22Rv1 (cell line): ENCODE measurements at regions not wholly inside any gene's neighbourhood (a gene's known extent, or its start where the extent isn't known, plus 50 kb on each side); places are given as distances from the start of the nearest gene placed in this dataset.

Experiments
- ZFX ChIP-seq: fragments of 450-650 bp; IDR thresholded peaks from 2 replicates; pipeline ENCODE4 v1.6.1; 2017; ENCODE audit warnings: antibody characterized with exemption, borderline replicate concordance
- TF ChIP-seq, protein P1 (sequence below): fragments of 450-650 bp; IDR thresholded peaks from 2 replicates; pipeline ENCODE4 v1.5.1; 2017; ENCODE audit warnings: mild to moderate bottlenecking

GRCh38 chr5:155079698-155080097 lies 66.1 kb downstream of the KIF4B start:
- TF ChIP-seq, protein P1, sequence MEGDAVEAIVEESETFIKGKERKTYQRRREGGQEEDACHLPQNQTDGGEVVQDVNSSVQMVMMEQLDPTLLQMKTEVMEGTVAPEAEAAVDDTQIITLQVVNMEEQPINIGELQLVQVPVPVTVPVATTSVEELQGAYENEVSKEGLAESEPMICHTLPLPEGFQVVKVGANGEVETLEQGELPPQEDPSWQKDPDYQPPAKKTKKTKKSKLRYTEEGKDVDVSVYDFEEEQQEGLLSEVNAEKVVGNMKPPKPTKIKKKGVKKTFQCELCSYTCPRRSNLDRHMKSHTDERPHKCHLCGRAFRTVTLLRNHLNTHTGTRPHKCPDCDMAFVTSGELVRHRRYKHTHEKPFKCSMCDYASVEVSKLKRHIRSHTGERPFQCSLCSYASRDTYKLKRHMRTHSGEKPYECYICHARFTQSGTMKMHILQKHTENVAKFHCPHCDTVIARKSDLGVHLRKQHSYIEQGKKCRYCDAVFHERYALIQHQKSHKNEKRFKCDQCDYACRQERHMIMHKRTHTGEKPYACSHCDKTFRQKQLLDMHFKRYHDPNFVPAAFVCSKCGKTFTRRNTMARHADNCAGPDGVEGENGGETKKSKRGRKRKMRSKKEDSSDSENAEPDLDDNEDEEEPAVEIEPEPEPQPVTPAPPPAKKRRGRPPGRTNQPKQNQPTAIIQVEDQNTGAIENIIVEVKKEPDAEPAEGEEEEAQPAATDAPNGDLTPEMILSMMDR: no peak
- TF ChIP-seq ZFX: no peak
